ENCODE measurements at regions not wholly inside any gene's neighbourhood (a gene's known extent, or its start where the extent isn't known, plus 50 kb on each side); places are given as distances from the start of the nearest gene placed in this dataset.

DNA sequence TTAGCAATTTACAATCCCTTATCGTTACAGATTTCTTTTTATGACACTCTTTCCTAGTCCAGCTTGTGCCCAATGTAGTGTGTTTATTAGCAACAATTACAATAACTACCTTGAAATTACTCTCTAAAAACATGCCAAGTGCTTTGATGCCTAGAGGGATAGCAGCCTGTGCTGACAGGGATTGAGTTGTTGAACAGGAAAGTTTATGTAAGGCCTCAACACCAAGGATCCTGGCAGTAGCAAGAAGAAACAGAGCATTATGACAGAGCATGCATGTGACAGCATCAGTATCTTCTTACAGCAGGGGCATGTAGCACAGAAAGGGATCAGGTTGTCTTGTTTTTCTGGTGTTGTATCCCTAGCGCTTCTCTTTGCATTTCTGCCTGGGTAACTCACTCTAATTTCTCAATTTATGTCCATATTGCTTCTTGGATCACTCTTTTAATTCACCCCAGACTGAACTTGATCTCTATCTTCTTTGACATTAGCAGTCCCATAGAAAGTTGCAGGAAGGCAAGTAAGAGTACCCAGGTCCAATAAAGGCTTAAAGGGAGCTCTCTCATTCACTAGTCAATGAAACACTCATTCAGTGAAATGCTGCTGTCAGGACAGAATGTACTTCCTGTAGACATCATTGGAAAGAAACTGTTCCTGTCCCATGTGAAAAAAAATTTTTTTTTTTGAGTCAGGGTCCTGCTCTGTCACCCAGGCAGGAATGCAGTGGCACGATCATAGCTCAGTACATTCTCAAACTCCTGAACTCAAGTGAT, 220.0 kb upstream of the GRIP1 start:
- Histone ChIP-seq H3K27ac (ENCODE audit: low read length) (no peak overlapping the region), H3K9me3 (ENCODE audit: low read length) (no peaks in the 10 kb centered on the region), H3K9ac (ENCODE audit: low read length) (no peak overlapping the region), H4K20me1 (ENCODE audit: insufficient read depth) (no peaks in the 10 kb centered on the region), H3F3A (ENCODE audit: insufficient read depth, low read length, poor library complexity, severe bottlenecking) (no peaks in the 10 kb centered on the region), H3K4me2 (ENCODE audit: low read length) (no peak overlapping the region), H3K27me3 (ENCODE audit: insufficient read depth, low read depth, low read length) (no peaks in the 10 kb centered on the region), H2AFZ (ENCODE audit: low read depth, low read length) (no peak overlapping the region), H3K4me3 (ENCODE audit: low read length) (no peak overlapping the region), H3K9me2 (ENCODE audit: insufficient read depth, low read length) (no peaks in the 10 kb centered on the region), H3K79me2 (replicated peaks; ENCODE audit: insufficient read depth, low read length) (no peaks in the 10 kb centered on the region), H3K36me3 (ENCODE audit: insufficient read depth, low read length) (no peaks in the 10 kb centered on the region)
- TF ChIP-seq SMC3 (conservative IDR thresholded peaks at IDR 0.05; ENCODE audit: poor library complexity), result no peak
- TF ChIP-seq POLR2AphosphoS5 (IDR thresholded peaks at IDR 0.05), result no peak
- TF ChIP-seq, protein P1, sequence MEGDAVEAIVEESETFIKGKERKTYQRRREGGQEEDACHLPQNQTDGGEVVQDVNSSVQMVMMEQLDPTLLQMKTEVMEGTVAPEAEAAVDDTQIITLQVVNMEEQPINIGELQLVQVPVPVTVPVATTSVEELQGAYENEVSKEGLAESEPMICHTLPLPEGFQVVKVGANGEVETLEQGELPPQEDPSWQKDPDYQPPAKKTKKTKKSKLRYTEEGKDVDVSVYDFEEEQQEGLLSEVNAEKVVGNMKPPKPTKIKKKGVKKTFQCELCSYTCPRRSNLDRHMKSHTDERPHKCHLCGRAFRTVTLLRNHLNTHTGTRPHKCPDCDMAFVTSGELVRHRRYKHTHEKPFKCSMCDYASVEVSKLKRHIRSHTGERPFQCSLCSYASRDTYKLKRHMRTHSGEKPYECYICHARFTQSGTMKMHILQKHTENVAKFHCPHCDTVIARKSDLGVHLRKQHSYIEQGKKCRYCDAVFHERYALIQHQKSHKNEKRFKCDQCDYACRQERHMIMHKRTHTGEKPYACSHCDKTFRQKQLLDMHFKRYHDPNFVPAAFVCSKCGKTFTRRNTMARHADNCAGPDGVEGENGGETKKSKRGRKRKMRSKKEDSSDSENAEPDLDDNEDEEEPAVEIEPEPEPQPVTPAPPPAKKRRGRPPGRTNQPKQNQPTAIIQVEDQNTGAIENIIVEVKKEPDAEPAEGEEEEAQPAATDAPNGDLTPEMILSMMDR (IDR thresholded peaks at IDR 0.05; ENCODE audit: poor library complexity, severe bottlenecking), result no peak
- TF ChIP-seq, protein P2, sequence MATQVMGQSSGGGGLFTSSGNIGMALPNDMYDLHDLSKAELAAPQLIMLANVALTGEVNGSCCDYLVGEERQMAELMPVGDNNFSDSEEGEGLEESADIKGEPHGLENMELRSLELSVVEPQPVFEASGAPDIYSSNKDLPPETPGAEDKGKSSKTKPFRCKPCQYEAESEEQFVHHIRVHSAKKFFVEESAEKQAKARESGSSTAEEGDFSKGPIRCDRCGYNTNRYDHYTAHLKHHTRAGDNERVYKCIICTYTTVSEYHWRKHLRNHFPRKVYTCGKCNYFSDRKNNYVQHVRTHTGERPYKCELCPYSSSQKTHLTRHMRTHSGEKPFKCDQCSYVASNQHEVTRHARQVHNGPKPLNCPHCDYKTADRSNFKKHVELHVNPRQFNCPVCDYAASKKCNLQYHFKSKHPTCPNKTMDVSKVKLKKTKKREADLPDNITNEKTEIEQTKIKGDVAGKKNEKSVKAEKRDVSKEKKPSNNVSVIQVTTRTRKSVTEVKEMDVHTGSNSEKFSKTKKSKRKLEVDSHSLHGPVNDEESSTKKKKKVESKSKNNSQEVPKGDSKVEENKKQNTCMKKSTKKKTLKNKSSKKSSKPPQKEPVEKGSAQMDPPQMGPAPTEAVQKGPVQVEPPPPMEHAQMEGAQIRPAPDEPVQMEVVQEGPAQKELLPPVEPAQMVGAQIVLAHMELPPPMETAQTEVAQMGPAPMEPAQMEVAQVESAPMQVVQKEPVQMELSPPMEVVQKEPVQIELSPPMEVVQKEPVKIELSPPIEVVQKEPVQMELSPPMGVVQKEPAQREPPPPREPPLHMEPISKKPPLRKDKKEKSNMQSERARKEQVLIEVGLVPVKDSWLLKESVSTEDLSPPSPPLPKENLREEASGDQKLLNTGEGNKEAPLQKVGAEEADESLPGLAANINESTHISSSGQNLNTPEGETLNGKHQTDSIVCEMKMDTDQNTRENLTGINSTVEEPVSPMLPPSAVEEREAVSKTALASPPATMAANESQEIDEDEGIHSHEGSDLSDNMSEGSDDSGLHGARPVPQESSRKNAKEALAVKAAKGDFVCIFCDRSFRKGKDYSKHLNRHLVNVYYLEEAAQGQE (IDR thresholded peaks at IDR 0.05; ENCODE audit: borderline replicate concordance), result no peak
- TF ChIP-seq TAF1 (IDR thresholded peaks at IDR 0.05; ENCODE audit: low read depth), result no peak
- no peak for TF ChIP-seq EP300 (conservative IDR thresholded peaks at IDR 0.05; ENCODE audit: poor library complexity, severe bottlenecking)
- TF ChIP-seq MXI1 (conservative IDR thresholded peaks at IDR 0.05; ENCODE audit: poor library complexity, severe bottlenecking), result no peak

DNA sequence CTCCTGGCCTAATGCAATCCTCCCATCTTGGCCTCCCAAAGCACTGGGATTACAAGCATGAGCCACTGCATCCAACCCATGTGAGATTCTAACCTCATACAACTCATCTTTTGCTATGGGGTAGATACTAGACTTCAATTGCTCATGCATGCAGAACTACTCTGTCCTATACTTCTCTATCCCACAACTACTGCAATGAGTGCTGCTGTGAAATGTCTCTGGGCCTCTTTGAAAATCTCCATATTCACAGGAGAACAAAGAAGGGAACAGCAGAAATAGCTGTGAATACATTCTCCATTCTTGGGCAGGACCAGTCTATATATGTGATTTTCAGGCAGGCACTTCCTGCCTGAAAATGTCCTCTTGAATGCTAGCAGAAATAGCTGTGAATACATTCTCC, 220.7 kb upstream of the GRIP1 start:
- no peaks in the 10 kb centered on the region for H3K36me3 ChIP-seq (ENCODE audit: insufficient read depth, low read length)
- H3K4me2 ChIP-seq (ENCODE audit: low read length), result no peak overlapping the region
- no peaks in the 10 kb centered on the region for H4K20me1 ChIP-seq (ENCODE audit: insufficient read depth)
- H3K9ac ChIP-seq (ENCODE audit: low read length), result no peak overlapping the region
- no peaks in the 10 kb centered on the region for H3K9me3 ChIP-seq (ENCODE audit: low read length)
- no peaks in the 10 kb centered on the region for H3F3A ChIP-seq (ENCODE audit: insufficient read depth, low read length, poor library complexity, severe bottlenecking)
- no peak overlapping the region for H3K27ac ChIP-seq (ENCODE audit: low read length)
- no peak overlapping the region for H3K4me3 ChIP-seq (ENCODE audit: low read length)
- no peaks in the 10 kb centered on the region for H3K27me3 ChIP-seq (ENCODE audit: insufficient read depth, low read depth, low read length)
- no peak overlapping the region for H2AFZ ChIP-seq (ENCODE audit: low read depth, low read length)
- TF ChIP-seq EZH2 (IDR thresholded peaks at IDR 0.05; ENCODE audit: borderline replicate concordance, insufficient read depth, low read length, poor library complexity, severe bottlenecking), result no peak
- no peak for TF ChIP-seq TAF1 (IDR thresholded peaks at IDR 0.05; ENCODE audit: low read depth)
- no peak for TF ChIP-seq POLR2AphosphoS5 (IDR thresholded peaks at IDR 0.05)
- no peak for TF ChIP-seq SMC3 (conservative IDR thresholded peaks at IDR 0.05; ENCODE audit: poor library complexity)
- TF ChIP-seq, protein P1 (IDR thresholded peaks at IDR 0.05; ENCODE audit: poor library complexity, severe bottlenecking), result no peak
- no peak for TF ChIP-seq RAD21 (conservative IDR thresholded peaks at IDR 0.05)
- H3K79me2 ChIP-seq (replicated peaks; ENCODE audit: insufficient read depth, low read length), result no peaks in the 10 kb centered on the region
- no peaks in the 10 kb centered on the region for H3K9me2 ChIP-seq (ENCODE audit: insufficient read depth, low read length)
